Parathyroid adenoma (tissue), 2 donors: ENCODE measurements at regions not wholly inside any gene's neighbourhood (a gene's known extent, or its start where the extent isn't known, plus 50 kb on each side); places are given as distances from the start of the nearest gene placed in this dataset.

Experiments
- H2AFZ ChIP-seq: fragments of 300-600 bp; sonication (generic); one replicate; pipeline ENCODE4 v1.7.0; 2017; ENCODE audit warnings: antibody characterized with exemption, mild to moderate bottlenecking
- H3K27ac ChIP-seq: fragments of 300-600 bp; sonication (generic); one replicate; pipeline ENCODE4 v1.7.0; 2017
- H3K27me3 ChIP-seq: fragments of 300-600 bp; sonication (generic); one replicate; pipeline ENCODE4 v1.7.0; 2017; ENCODE audit warnings: low read length; ENCODE audit not compliant: control insufficient read depth, insufficient read depth
- H3K36me3 ChIP-seq: fragments of 300-600 bp; sonication (generic); one replicate; pipeline ENCODE4 v1.7.0; 2017; ENCODE audit warnings: low read length; ENCODE audit not compliant: control insufficient read depth, insufficient read depth
- H3K4me1 ChIP-seq: fragments of 300-600 bp; sonication (generic); one replicate; pipeline ENCODE4 v1.7.0; 2017; ENCODE audit warnings: control low read depth
- H3K4me2 ChIP-seq: fragments of 300-600 bp; sonication (generic); one replicate; pipeline ENCODE4 v1.7.0; 2017; ENCODE audit warnings: low read length
- H3K4me3 ChIP-seq: fragments of 300-600 bp; sonication (generic); one replicate; pipeline ENCODE4 v1.7.0; 2017; ENCODE audit warnings: low read depth, low read length
- H3K79me2 ChIP-seq: fragments of 300-600 bp; sonication (generic); one replicate; pipeline ENCODE4 v1.7.0; 2017; ENCODE audit warnings: control low read depth
- H3K9ac ChIP-seq: fragments of 300-600 bp; sonication (generic); one replicate; pipeline ENCODE4 v1.7.0; 2017; ENCODE audit warnings: mild to moderate bottlenecking
- H3K9me3 ChIP-seq: fragments of 300-600 bp; sonication (generic); one replicate; pipeline ENCODE4 v1.7.0; 2017; ENCODE audit warnings: low read length; ENCODE audit not compliant: control insufficient read depth
- CTCF ChIP-seq: fragments of 300-600 bp; sonication (generic); IDR thresholded peaks from one replicate; pipeline ENCODE4 v1.7.0; 2017; ENCODE audit warnings: antibody characterized with exemption, mild to moderate bottlenecking
- donor health status: primary hyperparathyroidism.

- H3K4me2 ChIP-seq = no peak overlapping the region
- H3K27me3 ChIP-seq = no peaks in the 10 kb centered on the region
- no peak overlapping the region for H3K27ac ChIP-seq
- no peak overlapping the region for H3K4me3 ChIP-seq
- no peak for TF ChIP-seq CTCF
- H2AFZ ChIP-seq = no peak overlapping the region
- no peaks in the 10 kb centered on the region for H3K4me1 ChIP-seq
- no peak overlapping the region for H3K9ac ChIP-seq
- no peaks in the 10 kb centered on the region for H3K9me3 ChIP-seq
- no peaks in the 10 kb centered on the region for H3K36me3 ChIP-seq
- no peaks in the 10 kb centered on the region for H3K79me2 ChIP-seq
These were observed 87.2 kb upstream of the CTBP2 start for GRCh38 chr10:125247576-125247975.

GRCh38 chr10:125243532-125244253, 83.3 kb upstream of the CTBP2 start:
- no peak overlapping the region for H3K9ac ChIP-seq
- H3K27me3 ChIP-seq = no peaks in the 10 kb centered on the region
- no peaks in the 10 kb centered on the region for H3K79me2 ChIP-seq
- H3K36me3 ChIP-seq = no peaks in the 10 kb centered on the region
- H3K27ac ChIP-seq = no peak overlapping the region
- H3K4me2 ChIP-seq = no peak overlapping the region
- H3K9me3 ChIP-seq = no peaks in the 10 kb centered on the region
- no peak overlapping the region for H3K4me3 ChIP-seq
- H3K4me1 ChIP-seq = no peaks in the 10 kb centered on the region
- no peak overlapping the region for H2AFZ ChIP-seq
- TF ChIP-seq CTCF = no peak

- Histone ChIP-seq H3K9ac (no peak overlapping the region), H3K27ac (no peak overlapping the region), H3K27me3 (no peaks in the 10 kb centered on the region), H3K4me1 (no peaks in the 10 kb centered on the region), H3K36me3 (no peaks in the 10 kb centered on the region), H3K4me2 (no peak overlapping the region), H3K9me3 (no peaks in the 10 kb centered on the region), H3K79me2 (no peaks in the 10 kb centered on the region), H3K4me3 (no peak overlapping the region), H2AFZ (no peak overlapping the region)
- TF ChIP-seq CTCF = no peak
These were observed 78.3 kb upstream of the CTBP2 start for GRCh38 chr10:125238682-125239081.

GRCh38 chr10:125236091-125236490, 75.7 kb upstream of the CTBP2 start:
- TF ChIP-seq CTCF = no peak
- no peaks in the 10 kb centered on the region for H3K9me3 ChIP-seq
- no peaks in the 10 kb centered on the region for H3K4me1 ChIP-seq
- H3K36me3 ChIP-seq = no peaks in the 10 kb centered on the region
- no peak overlapping the region for H3K27ac ChIP-seq
- H3K9ac ChIP-seq = no peak overlapping the region
- H2AFZ ChIP-seq = no peak overlapping the region
- no peaks in the 10 kb centered on the region for H3K79me2 ChIP-seq
- no peaks in the 10 kb centered on the region for H3K27me3 ChIP-seq
- no peak overlapping the region for H3K4me2 ChIP-seq
- no peak overlapping the region for H3K4me3 ChIP-seq
